CD4-positive, alpha-beta T cell treated with Interferon gamma for 1 hour (primary cell): ENCODE measurements at regions not wholly inside any gene's neighbourhood (a gene's known extent, or its start where the extent isn't known, plus 50 kb on each side); places are given as distances from the start of the nearest gene placed in this dataset.
"Not testable (repeated sequence)": the region's sequence is repeated elsewhere in the genome, so short reads cannot be mapped to it uniquely, and the experiment has no call there.

Source experiments
- DNase-seq: peaks from one replicate; pipeline ENCODE4 v3.0.0-alpha.2; 2020

- DNase-seq, result no peak
Observed at GRCh38 chr11:25775603-25776002, 556.3 kb upstream of the ANO3 start.

- no peak for DNase-seq
Observed at GRCh38 chr11:25776238-25776637, 555.7 kb upstream of the ANO3 start.

GRCh38 chr11:25777343-25777742, 554.6 kb upstream of the ANO3 start:
- no peak for DNase-seq

- DNase-seq, result no peak
Observed at GRCh38 chr11:25779033-25779432, 552.9 kb upstream of the ANO3 start.

- DNase-seq, result no peak
Observed at GRCh38 chr11:25787416-25787815, 544.5 kb upstream of the ANO3 start.

GRCh38 chr11:25790396-25790795, 541.5 kb upstream of the ANO3 start:
- DNase-seq, result no peak

- DNase-seq, result no peak
Observed at GRCh38 chr11:25793637-25794036, 538.3 kb upstream of the ANO3 start.

GRCh38 chr11:25794804-25795203, 537.1 kb upstream of the ANO3 start:
- no peak for DNase-seq

- DNase-seq, result no peak
Observed at GRCh38 chr11:25816411-25816810, 515.5 kb upstream of the ANO3 start.

- DNase-seq, result no peak
Observed at GRCh38 chr11:25824688-25825087, 507.2 kb upstream of the ANO3 start.

- not testable (repeated sequence) for DNase-seq
Observed at GRCh38 chr11:25831485-25831884, 500.4 kb upstream of the ANO3 start.

- DNase-seq, result no peak
Observed at GRCh38 chr11:25838918-25839625, 492.9 kb upstream of the ANO3 start.

GRCh38 chr11:25844811-25845210, 487.1 kb upstream of the ANO3 start:
- no peak for DNase-seq

GRCh38 chr11:25855916-25856315, 476.0 kb upstream of the ANO3 start:
- no peak for DNase-seq

- no peak for DNase-seq
Observed at GRCh38 chr11:25859776-25860175, 472.2 kb upstream of the ANO3 start.

- DNase-seq, result no peak
Observed at GRCh38 chr11:25860677-25861450, 471.1 kb upstream of the ANO3 start.

GRCh38 chr11:25862159-25862558, 469.8 kb upstream of the ANO3 start:
- DNase-seq, result no peak

- DNase-seq, result no peak
Observed at GRCh38 chr11:25863986-25864385, 467.9 kb upstream of the ANO3 start.

- no peak for DNase-seq
Observed at GRCh38 chr11:25876456-25876965, 455.4 kb upstream of the ANO3 start.

- DNase-seq, result no peak
Observed at GRCh38 chr11:25886036-25886435, 445.9 kb upstream of the ANO3 start.

GRCh38 chr11:25890626-25891260, 441.2 kb upstream of the ANO3 start:
- DNase-seq, result no peak

- DNase-seq, result no peak
Observed at GRCh38 chr11:25891960-25892359, 440.0 kb upstream of the ANO3 start.

GRCh38 chr11:25899617-25900160, 432.2 kb upstream of the ANO3 start:
- no peak for DNase-seq

- DNase-seq, result no peak
Observed at GRCh38 chr11:25900814-25901213, 431.1 kb upstream of the ANO3 start.
